GM12878 (cell line): ENCODE measurements at regions not wholly inside any gene's neighbourhood (a gene's known extent, or its start where the extent isn't known, plus 50 kb on each side); places are given as distances from the start of the nearest gene placed in this dataset.

Experiments
- ATAC-seq: fragments of 200-7000 bp; cut with Tn5 transposase; 3 replicates; pipeline ENCODE4 v1.9.1; 2020; ENCODE audit warnings: mild to moderate bottlenecking, moderate library complexity
- BruUV-seq: library from RNA; stranded (reverse); fragments of 400-500 nt; replicated peaks from 2 replicates; lab custom pipeline; 2021; lab: Mats Ljungman, UMichigan
- CTCF ChIA-PET: fragments of 300-600 bp; sonication (Branson Sonifier 250); formaldehyde crosslinking; extraction: SDS; loops from one replicate; lab custom pipeline; 2021; ENCODE audit warnings: inconsistent platforms; lab: Yijun Ruan, JAX
- POLR2A ChIA-PET: fragments of 350-600 bp; formaldehyde crosslinking; extraction: SDS; loops from one replicate; lab custom pipeline; 2021; ENCODE audit warnings: inconsistent platforms; lab: Charles Lee
- RAD21 ChIA-PET: fragments of 300-600 bp; sonication (Branson Sonifier 250); formaldehyde crosslinking; loops from one replicate; lab custom pipeline; 2023; ENCODE audit warnings: antibody characterized with exemption; ENCODE audit not compliant: unreplicated experiment; lab: Charles Lee
- SMC1A ChIA-PET: fragments of 300-600 bp; sonication (Branson Sonifier 250); formaldehyde crosslinking; loops from one replicate; lab custom pipeline; 2023; ENCODE audit not compliant: unreplicated experiment, uncharacterized antibody; lab: Charles Lee
- DNase-seq: peaks from one replicate; pipeline ENCODE4 v3.0.0-alpha.2; 2011; ENCODE audit warnings: low read depth, low spot score
- FAIRE-seq: peaks from 3 replicates; lab custom pipeline; 2011; peaks lifted over from hg19 to GRCh38; lab: Jason Lieb, UNC
- H2AFZ ChIP-seq: 2 replicates; pipeline ENCODE4 v1.6.0; 2011; ENCODE audit warnings: low read depth, low read length, control low read depth; ENCODE audit not compliant: control insufficient read depth
- H3K27ac ChIP-seq: 2 replicates; pipeline ENCODE4 v1.5.1; 2011; ENCODE audit warnings: control low read depth; ENCODE audit not compliant: control insufficient read depth, insufficient read depth
- H3K27me3 ChIP-seq, 2 experiments: replicated peaks in 1 of 2; 2 replicates each; pipeline versions ENCODE4 v1.6.0 to v1.6.1; 2011; ENCODE audit warnings: low read length in 1 of 2; ENCODE audit not compliant: control insufficient read depth in 2 of 2, insufficient read depth in 2 of 2
- H3K36me3 ChIP-seq, 2 experiments: 2 replicates each; pipeline ENCODE4 v1.5.1; 2011; ENCODE audit warnings: low read length in 1 of 2; ENCODE audit not compliant: control insufficient read depth in 2 of 2, insufficient read depth in 2 of 2
- H3K4me1 ChIP-seq: 2 replicates; pipeline ENCODE4 v1.6.1; 2011; ENCODE audit warnings: mild to moderate bottlenecking, low read length, moderate library complexity, mixed read lengths; ENCODE audit not compliant: control insufficient read depth, insufficient read depth
- H3K4me2 ChIP-seq: 2 replicates; pipeline ENCODE4 v1.6.0; 2011; ENCODE audit warnings: control low read depth; ENCODE audit not compliant: control insufficient read depth, insufficient read depth
- H3K4me3 ChIP-seq: fragments of 200-600 bp; sonication (generic); 2 replicates; pipeline ENCODE4 v1.5.1; 2016
- H3K79me2 ChIP-seq: 2 replicates; pipeline ENCODE4 v1.6.0; 2011; ENCODE audit warnings: low read length; ENCODE audit not compliant: control insufficient read depth, insufficient read depth
- H3K9ac ChIP-seq: 2 replicates; pipeline ENCODE4 v1.8.0; 2011; ENCODE audit warnings: low read length, control low read depth, mixed read lengths; ENCODE audit not compliant: control insufficient read depth, insufficient read depth
- H3K9me3 ChIP-seq: replicated peaks from 3 replicates; pipeline ENCODE4 v1.5.1; 2011; ENCODE audit warnings: mild to moderate bottlenecking, low read length; ENCODE audit not compliant: control insufficient read depth, insufficient read depth
- H4K20me1 ChIP-seq: 2 replicates; pipeline ENCODE4 v1.6.0; 2011; ENCODE audit not compliant: control insufficient read depth, insufficient read depth
- CHD4 ChIP-seq: fragments of 200-600 bp; sonication (generic); IDR thresholded peaks from 2 replicates; pipeline ENCODE4 v1.6.1; 2016; ENCODE audit warnings: mild to moderate bottlenecking
- HDAC6 ChIP-seq: fragments of 200-600 bp; sonication (generic); IDR thresholded peaks from one replicate; pipeline ENCODE4 v1.8.0; 2017; ENCODE audit warnings: antibody characterized with exemption; ENCODE audit not compliant: unreplicated experiment
- NBN ChIP-seq: fragments of 450-650 bp; IDR thresholded peaks from 2 replicates; pipeline ENCODE4 v1.6.1; 2016
- WGBS: methylation state at CpG from one replicate; pipeline ENCODE4 v1.1.6; 2016; ENCODE audit warnings: low lambda C conversion rate; ENCODE audit not compliant: insufficient replicate concordance, insufficient coverage; ENCODE audit errors: missing lambda C conversion rate; 5-methylcytosine and 5-hydroxymethylcytosine counted together
- in situ Hi-C: fragments of 300-500 bp; cut with MboI; formaldehyde crosslinking; loops from 9 replicates; pipeline ENCODE4 v1.14.3; 2018; ENCODE audit warnings: mixed read lengths
- intact Hi-C: fragments of 100-400 bp; cut with micrococcal nuclease; formaldehyde crosslinking; loops from one replicate; pipeline ENCODE4 v1.14.2; 2022; ENCODE audit not compliant: unreplicated experiment
- TF ChIP-seq, protein P1 (sequence below): fragments of 150-350 bp; IDR thresholded peaks from 2 replicates; pipeline ENCODE4 v1.6.1; 2016; ENCODE audit warnings: low read depth, low read length
- TF ChIP-seq, protein P2 (sequence below): fragments of 450-650 bp; formaldehyde crosslinking; IDR thresholded peaks from 2 replicates; pipeline ENCODE4 v1.4.0; 2022; ENCODE audit warnings: mild to moderate bottlenecking, moderate library complexity

DNA sequence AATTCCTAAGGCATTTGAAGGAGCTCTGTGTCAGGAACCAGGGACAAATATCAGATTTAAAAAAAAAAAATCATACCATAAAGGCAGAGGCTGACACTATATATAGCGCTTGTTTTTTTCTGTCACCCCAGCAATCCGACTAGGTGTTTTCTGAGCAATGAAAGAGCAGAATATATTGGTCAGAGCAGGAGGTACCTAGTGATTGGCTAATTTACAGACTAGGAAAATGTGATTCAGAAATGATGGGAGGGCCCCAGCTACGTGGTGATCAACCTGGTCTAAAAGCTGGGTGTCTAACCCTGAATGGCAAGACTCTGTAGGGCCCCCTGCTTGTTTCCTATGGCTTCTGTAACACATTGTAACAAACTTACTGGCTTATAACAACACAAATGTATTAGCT, 195.5 kb upstream of the XYLT1 start (continued):
- TF ChIP-seq, protein P1, sequence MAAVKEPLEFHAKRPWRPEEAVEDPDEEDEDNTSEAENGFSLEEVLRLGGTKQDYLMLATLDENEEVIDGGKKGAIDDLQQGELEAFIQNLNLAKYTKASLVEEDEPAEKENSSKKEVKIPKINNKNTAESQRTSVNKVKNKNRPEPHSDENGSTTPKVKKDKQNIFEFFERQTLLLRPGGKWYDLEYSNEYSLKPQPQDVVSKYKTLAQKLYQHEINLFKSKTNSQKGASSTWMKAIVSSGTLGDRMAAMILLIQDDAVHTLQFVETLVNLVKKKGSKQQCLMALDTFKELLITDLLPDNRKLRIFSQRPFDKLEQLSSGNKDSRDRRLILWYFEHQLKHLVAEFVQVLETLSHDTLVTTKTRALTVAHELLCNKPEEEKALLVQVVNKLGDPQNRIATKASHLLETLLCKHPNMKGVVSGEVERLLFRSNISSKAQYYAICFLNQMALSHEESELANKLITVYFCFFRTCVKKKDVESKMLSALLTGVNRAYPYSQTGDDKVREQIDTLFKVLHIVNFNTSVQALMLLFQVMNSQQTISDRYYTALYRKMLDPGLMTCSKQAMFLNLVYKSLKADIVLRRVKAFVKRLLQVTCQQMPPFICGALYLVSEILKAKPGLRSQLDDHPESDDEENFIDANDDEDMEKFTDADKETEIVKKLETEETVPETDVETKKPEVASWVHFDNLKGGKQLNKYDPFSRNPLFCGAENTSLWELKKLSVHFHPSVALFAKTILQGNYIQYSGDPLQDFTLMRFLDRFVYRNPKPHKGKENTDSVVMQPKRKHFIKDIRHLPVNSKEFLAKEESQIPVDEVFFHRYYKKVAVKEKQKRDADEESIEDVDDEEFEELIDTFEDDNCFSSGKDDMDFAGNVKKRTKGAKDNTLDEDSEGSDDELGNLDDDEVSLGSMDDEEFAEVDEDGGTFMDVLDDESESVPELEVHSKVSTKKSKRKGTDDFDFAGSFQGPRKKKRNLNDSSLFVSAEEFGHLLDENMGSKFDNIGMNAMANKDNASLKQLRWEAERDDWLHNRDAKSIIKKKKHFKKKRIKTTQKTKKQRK = no peak

DNA sequence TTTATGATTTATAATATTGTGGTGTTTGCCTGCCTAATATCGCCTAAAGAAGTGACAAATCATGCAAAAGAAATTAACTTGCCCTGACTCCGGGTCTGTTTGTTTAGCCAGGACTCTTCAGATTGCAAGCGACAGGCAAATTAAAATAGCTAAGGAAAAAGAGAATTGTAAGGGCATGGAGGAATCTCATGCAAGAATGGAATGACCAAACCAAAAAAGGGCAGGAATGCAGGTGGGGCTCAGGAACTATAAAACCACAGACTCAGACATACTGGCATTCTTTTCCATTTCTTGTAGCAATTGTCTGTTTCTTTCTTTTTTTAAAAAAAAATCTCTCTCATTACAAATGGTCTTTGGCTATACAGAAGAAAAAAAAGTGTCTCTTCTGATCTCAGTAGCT, 188.1 kb upstream of the XYLT1 start:
- H4K20me1 ChIP-seq = no peaks in the 10 kb centered on the region
- H3K27ac ChIP-seq = no peak overlapping the region
- H3K4me3 ChIP-seq = no peak overlapping the region
- H3K27me3 ChIP-seq = peaks cover 0 to 2% of the 10 kb centered on the region in 2 experiments; a peak in 1 of 4 replicates
- ChIA-PET CTCF (interaction anchor here (0.6 kb wide), 1 partner anchor 1516 kb away, joined by 3 read pairs; no protein-coding TSS in a partner anchor), RAD21 (no interaction called here), SMC1A (no interaction called here), POLR2A (no interaction called here)
- no peak for FAIRE-seq
- ATAC-seq = no peak
- 34% methylated on average over 3 of the region's 3 CpGs for WGBS
- no peak for DNase-seq
- H3K36me3 ChIP-seq = no peaks in the 10 kb centered on the region
- H2AFZ ChIP-seq = no peak overlapping the region
- TF ChIP-seq HDAC6 = no peak
- TF ChIP-seq, protein P2, sequence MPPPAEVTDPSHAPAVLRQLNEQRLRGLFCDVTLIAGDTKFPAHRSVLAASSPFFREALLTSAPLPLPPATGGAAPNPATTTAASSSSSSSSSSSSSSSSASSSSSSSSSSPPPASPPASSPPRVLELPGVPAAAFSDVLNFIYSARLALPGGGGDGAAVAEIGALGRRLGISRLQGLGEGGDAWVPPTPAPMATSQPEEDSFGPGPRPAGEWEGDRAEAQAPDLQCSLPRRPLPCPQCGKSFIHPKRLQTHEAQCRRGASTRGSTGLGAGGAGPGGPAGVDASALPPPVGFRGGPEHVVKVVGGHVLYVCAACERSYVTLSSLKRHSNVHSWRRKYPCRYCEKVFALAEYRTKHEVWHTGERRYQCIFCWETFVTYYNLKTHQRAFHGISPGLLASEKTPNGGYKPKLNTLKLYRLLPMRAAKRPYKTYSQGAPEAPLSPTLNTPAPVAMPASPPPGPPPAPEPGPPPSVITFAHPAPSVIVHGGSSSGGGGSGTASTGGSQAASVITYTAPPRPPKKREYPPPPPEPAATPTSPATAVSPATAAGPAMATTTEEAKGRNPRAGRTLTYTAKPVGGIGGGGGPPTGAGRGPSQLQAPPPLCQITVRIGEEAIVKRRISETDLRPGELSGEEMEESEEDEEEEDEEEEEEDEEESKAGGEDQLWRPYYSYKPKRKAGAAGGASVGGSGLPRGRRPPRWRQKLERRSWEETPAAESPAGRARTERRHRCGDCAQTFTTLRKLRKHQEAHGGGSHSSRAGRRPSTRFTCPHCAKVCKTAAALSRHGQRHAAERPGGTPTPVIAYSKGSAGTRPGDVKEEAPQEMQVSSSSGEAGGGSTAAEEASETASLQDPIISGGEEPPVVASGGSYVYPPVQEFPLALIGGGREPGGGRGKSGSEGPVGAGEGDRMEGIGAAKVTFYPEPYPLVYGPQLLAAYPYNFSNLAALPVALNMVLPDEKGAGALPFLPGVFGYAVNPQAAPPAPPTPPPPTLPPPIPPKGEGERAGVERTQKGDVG (CRISPR knock-in tag) = no peak
- no peak for TF ChIP-seq CHD4
- TF ChIP-seq NBN = no peak
- intact Hi-C loops (no loop called here), in situ Hi-C loops (no loop called here)
- H3K79me2 ChIP-seq = no peaks in the 10 kb centered on the region
- BruUV-seq = no TSS peak
- H3K9me3 ChIP-seq = no peaks in the 10 kb centered on the region
- H3K4me1 ChIP-seq = no peaks in the 10 kb centered on the region
- no peak overlapping the region for H3K9ac ChIP-seq
- H3K4me2 ChIP-seq = no peak overlapping the region
